Breast epithelium (tissue), 3 donors: ENCODE measurements at regions not wholly inside any gene's neighbourhood (a gene's known extent, or its start where the extent isn't known, plus 50 kb on each side); places are given as distances from the start of the nearest gene placed in this dataset.

Experiments
- POLR2A ChIP-seq: fragments of 450-650 bp; IDR thresholded peaks from one replicate; pipeline ENCODE4 v1.6.1; 2016; ENCODE audit warnings: antibody characterized with exemption, mild to moderate bottlenecking, moderate library complexity
- POLR2AphosphoS5 ChIP-seq, 3 donors: sonication (generic); formaldehyde crosslinking; IDR thresholded peaks; one replicate each; pipeline ENCODE4 v1.6.1; 2017; ENCODE audit warnings: antibody characterized with exemption in 3 of 3
- TF ChIP-seq, protein P1 (sequence below), 3 donors: fragments of 450-650 bp; IDR thresholded peaks; one replicate each; pipeline ENCODE4 v1.5.1; 2016 to 2017; ENCODE audit warnings: antibody characterized with exemption in 3 of 3, mild to moderate bottlenecking in 3 of 3, moderate library complexity in 3 of 3

DNA sequence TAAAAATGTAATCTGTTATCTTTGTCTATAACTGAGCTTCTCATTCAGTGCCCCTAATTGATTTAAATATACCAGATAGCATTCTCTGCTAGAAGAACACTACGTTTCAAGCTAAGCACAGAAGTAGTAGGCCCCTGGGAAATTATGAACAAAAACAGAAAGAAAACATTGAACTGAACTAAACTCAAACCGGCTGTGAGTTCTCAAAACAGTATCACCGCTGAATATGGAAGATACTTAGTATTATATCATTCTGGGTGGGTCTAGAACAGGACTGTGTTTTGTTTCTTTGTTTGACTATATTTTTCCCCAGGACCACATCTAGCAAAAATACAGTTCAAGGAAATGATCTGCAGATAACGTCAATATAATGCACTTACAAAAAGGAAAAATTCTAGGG, 95.1 kb upstream of the HMHB1 start:
- TF ChIP-seq, protein P1, sequence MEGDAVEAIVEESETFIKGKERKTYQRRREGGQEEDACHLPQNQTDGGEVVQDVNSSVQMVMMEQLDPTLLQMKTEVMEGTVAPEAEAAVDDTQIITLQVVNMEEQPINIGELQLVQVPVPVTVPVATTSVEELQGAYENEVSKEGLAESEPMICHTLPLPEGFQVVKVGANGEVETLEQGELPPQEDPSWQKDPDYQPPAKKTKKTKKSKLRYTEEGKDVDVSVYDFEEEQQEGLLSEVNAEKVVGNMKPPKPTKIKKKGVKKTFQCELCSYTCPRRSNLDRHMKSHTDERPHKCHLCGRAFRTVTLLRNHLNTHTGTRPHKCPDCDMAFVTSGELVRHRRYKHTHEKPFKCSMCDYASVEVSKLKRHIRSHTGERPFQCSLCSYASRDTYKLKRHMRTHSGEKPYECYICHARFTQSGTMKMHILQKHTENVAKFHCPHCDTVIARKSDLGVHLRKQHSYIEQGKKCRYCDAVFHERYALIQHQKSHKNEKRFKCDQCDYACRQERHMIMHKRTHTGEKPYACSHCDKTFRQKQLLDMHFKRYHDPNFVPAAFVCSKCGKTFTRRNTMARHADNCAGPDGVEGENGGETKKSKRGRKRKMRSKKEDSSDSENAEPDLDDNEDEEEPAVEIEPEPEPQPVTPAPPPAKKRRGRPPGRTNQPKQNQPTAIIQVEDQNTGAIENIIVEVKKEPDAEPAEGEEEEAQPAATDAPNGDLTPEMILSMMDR (IDR thresholded peaks at IDR 0.05): no peak
- TF ChIP-seq POLR2AphosphoS5 (IDR thresholded peaks at IDR 0.05) (no peak), POLR2A (no peak)
